ENCODE measurements at regions not wholly inside any gene's neighbourhood (a gene's known extent, or its start where the extent isn't known, plus 50 kb on each side); places are given as distances from the start of the nearest gene placed in this dataset.
A peak's percentile ranks its signal among the peaks of the same experiment; 100 is the strongest.
"Not testable (repeated sequence)": the region's sequence is repeated elsewhere in the genome, so short reads cannot be mapped to it uniquely, and the experiment has no call there.

DNA sequence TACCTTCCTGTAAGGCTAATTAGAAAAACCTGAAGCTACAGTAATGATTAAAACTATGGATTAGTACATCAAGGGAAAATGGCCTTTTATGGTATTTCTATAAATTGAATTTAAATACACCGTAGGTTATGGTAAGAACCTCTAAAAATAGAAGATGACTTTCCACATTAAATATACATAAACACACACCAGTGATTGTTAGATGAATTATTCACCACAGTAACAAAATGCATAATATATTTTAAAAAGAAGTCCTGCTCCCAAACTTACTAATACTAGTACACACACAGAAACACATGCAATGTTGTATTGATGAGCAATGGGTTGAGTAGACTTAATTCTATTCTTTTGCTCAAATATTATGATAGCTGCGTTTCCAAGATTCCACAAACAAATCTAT, 277.9 kb upstream of the ANKRD50 start:
- FAIRE-seq = no peak
- no peaks in the 10 kb centered on the region for H3K36me3 ChIP-seq (ENCODE audit: control insufficient read depth, insufficient read depth, low read length)
- DNase-seq (ENCODE audit: low read depth) = no peak
- TF ChIP-seq, protein P1, sequence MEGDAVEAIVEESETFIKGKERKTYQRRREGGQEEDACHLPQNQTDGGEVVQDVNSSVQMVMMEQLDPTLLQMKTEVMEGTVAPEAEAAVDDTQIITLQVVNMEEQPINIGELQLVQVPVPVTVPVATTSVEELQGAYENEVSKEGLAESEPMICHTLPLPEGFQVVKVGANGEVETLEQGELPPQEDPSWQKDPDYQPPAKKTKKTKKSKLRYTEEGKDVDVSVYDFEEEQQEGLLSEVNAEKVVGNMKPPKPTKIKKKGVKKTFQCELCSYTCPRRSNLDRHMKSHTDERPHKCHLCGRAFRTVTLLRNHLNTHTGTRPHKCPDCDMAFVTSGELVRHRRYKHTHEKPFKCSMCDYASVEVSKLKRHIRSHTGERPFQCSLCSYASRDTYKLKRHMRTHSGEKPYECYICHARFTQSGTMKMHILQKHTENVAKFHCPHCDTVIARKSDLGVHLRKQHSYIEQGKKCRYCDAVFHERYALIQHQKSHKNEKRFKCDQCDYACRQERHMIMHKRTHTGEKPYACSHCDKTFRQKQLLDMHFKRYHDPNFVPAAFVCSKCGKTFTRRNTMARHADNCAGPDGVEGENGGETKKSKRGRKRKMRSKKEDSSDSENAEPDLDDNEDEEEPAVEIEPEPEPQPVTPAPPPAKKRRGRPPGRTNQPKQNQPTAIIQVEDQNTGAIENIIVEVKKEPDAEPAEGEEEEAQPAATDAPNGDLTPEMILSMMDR (IDR thresholded peaks at IDR 0.05; ENCODE audit: insufficient read depth, low read length, severe bottlenecking) = no peak
- H3K27me3 ChIP-seq (ENCODE audit: control insufficient read depth, insufficient read depth, low read length) = no peaks in the 10 kb centered on the region
- no peak overlapping the region for H3K4me3 ChIP-seq (ENCODE audit: low read depth, low read length)

DNA sequence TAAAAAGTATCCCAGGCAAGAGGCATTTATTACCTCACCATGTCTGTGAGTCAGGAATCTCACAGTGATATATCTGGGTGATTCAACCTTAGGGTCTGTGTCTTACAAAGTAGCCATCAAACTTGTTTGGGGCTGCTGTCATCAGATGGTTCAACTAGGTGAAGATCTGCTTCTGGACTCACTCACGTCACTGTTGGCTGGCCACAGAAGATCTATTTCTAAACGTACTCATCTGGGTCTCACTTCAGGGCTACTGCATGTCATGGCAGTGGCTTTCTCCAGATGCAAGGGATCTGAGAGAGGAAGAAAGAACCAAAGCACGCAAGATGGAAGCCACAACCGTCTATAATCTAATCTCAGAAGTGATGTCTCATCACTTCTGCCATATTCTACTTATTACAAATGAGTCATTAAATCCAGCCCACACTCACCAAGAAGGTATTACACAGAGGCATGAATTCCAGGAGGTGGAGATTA, 267.8 kb upstream of the ANKRD50 start:
- Histone ChIP-seq H3K36me3 (ENCODE audit: control insufficient read depth, insufficient read depth, low read length) (no peaks in the 10 kb centered on the region), H3K27me3 (ENCODE audit: control insufficient read depth, insufficient read depth, low read length) (no peaks in the 10 kb centered on the region), H3K4me3 (ENCODE audit: low read depth, low read length) (no peak overlapping the region)
- DNase-seq (ENCODE audit: low read depth) (peak; percentile 61), FAIRE-seq (no peak)
- TF ChIP-seq, protein P1 (IDR thresholded peaks at IDR 0.05; ENCODE audit: insufficient read depth, low read length, severe bottlenecking) = no peak

DNA sequence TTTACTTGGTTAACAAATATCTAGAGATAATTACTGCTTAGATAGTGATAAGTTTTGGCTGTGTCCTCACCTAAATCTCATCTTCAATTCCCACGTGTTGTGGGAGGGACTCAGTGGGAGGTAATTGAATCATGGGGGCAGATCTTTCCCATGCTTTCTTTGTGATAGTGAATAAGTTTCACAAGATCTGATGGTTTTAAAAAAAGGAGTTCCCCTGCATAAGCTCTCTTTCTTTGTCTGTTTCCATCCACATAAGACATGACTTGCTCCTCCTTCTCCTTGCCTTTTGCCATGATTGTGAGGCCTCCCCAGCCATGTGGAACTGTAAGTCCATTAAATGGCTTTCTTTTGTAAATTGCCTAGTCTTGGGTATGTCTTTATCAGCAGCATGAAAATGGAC, 266.0 kb upstream of the ANKRD50 start:
- H3K36me3 ChIP-seq (ENCODE audit: control insufficient read depth, insufficient read depth, low read length); H3K4me3 ChIP-seq (ENCODE audit: low read depth, low read length); FAIRE-seq; H3K27me3 ChIP-seq (ENCODE audit: control insufficient read depth, insufficient read depth, low read length); DNase-seq (ENCODE audit: low read depth): not testable (repeated sequence)

DNA sequence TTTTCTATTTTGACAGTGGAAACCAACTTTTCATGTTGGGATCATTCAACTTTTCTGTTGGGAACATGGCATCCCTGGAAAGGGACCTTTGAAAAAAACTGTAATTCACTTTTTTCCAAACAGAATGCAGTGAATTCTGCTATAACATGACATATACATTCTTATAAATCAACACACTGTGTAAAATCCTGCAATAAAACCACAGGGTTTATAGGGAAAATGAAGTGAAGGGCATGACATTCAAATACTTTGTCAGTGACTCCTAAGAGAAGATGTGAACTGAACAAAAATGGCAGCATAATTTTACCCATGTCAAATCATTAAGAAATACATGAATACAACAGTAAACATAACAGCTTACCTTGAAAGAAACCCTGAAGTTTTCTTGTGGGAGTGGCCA, 264.5 kb upstream of the ANKRD50 start:
- FAIRE-seq (no peak), DNase-seq (ENCODE audit: low read depth) (no peak)
- TF ChIP-seq, protein P1 (IDR thresholded peaks at IDR 0.05; ENCODE audit: insufficient read depth, low read length, severe bottlenecking) = no peak
- H3K27me3 ChIP-seq (ENCODE audit: control insufficient read depth, insufficient read depth, low read length) = no peaks in the 10 kb centered on the region
- no peak overlapping the region for H3K4me3 ChIP-seq (ENCODE audit: low read depth, low read length)
- no peaks in the 10 kb centered on the region for H3K36me3 ChIP-seq (ENCODE audit: control insufficient read depth, insufficient read depth, low read length)

DNA sequence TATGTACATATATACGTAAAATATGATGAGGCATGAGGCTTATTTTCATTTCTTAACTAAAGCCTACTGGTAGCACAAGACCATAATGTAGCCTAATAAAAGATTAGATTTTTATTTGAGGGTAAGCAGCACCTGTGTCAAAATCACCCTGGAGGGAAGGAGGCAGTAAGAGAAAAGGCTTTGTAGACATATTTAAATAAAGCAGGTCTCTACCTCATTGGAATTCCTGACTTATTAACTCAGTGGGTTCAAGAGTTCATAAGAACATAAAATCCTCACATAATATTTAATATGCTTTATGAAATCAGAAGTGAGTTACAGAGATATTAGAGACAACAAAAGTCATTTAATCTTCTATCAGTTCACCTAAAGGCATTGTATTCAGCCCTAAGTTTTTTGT, 261.6 kb upstream of the ANKRD50 start:
- DNase-seq (ENCODE audit: low read depth) (peak; percentile 54), FAIRE-seq (no peak)
- H3K4me3 ChIP-seq (ENCODE audit: low read depth, low read length) = no peak overlapping the region
- H3K36me3 ChIP-seq (ENCODE audit: control insufficient read depth, insufficient read depth, low read length) = no peaks in the 10 kb centered on the region
- H3K27me3 ChIP-seq (ENCODE audit: control insufficient read depth, insufficient read depth, low read length) = no peaks in the 10 kb centered on the region
- TF ChIP-seq, protein P1 (IDR thresholded peaks at IDR 0.05; ENCODE audit: insufficient read depth, low read length, severe bottlenecking) = no peak

DNA sequence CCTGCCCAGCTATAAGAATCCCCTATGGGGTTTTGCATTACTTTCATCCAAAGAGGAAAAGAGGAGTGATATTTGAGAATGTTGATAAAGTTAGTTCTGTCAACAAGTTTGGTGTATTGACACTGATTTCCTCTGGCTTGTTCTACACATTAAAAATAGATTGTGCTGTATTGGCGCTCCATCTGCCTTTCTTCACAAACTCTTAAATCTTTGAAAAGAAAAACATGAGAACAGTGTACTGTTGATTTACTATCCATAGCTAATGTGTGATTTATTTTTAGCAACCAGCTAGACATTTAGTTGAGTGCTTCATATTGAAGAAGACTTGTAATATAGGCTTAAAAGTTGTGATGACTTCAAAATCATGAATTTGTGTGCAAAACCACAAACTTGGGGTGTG, 261.2 kb upstream of the ANKRD50 start:
- FAIRE-seq (no peak), DNase-seq (ENCODE audit: low read depth) (no peak)
- TF ChIP-seq, protein P1 (IDR thresholded peaks at IDR 0.05; ENCODE audit: insufficient read depth, low read length, severe bottlenecking) = no peak
- H3K27me3 ChIP-seq (ENCODE audit: control insufficient read depth, insufficient read depth, low read length) = no peaks in the 10 kb centered on the region
- H3K4me3 ChIP-seq (ENCODE audit: low read depth, low read length) = no peak overlapping the region
- no peaks in the 10 kb centered on the region for H3K36me3 ChIP-seq (ENCODE audit: control insufficient read depth, insufficient read depth, low read length)

All from bronchial epithelial cell (primary cell).